WTC11 (cell line): ENCODE measurements at regions not wholly inside any gene's neighbourhood (a gene's known extent, or its start where the extent isn't known, plus 50 kb on each side); places are given as distances from the start of the nearest gene placed in this dataset.

ENCODE experiments used
- ATAC-seq: fragments of 200-7000 bp; cut with Tn5 transposase; 2 replicates; pipeline ENCODE4 v1.10.0; 2021; ENCODE audit warnings: mild to moderate bottlenecking, moderate library complexity
- CTCF ChIA-PET: fragments of 300-600 bp; sonication (Branson Sonifier 250); formaldehyde crosslinking; loops from one replicate; lab custom pipeline; 2021; ENCODE audit warnings: antibody characterized with exemption; lab: Charles Lee
- POLR2A ChIA-PET: fragments of 350-600 bp; sonication (Branson Sonifier 250); formaldehyde crosslinking; loops from one replicate; lab custom pipeline; 2021; ENCODE audit warnings: antibody characterized with exemption; lab: Charles Lee
- DNase-seq: peaks from one replicate; pipeline ENCODE4 v3.0.0; 2021; ENCODE audit warnings: low spot score
- H3K27ac Mint-ChIP-seq: 2 replicates; pipeline ENCODE4 v1.8.0; 2021; ENCODE audit warnings: mixed read lengths
- H3K27me3 Mint-ChIP-seq: 2 replicates; pipeline ENCODE4 v1.8.0; 2021; ENCODE audit warnings: low read depth, mild to moderate bottlenecking, moderate library complexity, mixed read lengths
- H3K36me3 Mint-ChIP-seq: 2 replicates; pipeline ENCODE4 v1.8.0; 2021; ENCODE audit warnings: mixed read lengths
- H3K4me1 Mint-ChIP-seq: 2 replicates; pipeline ENCODE4 v1.8.0; 2022; ENCODE audit warnings: mixed read lengths
- H3K4me3 Mint-ChIP-seq: 2 replicates; pipeline ENCODE4 v1.8.0; 2021; ENCODE audit warnings: mild to moderate bottlenecking, moderate library complexity, mixed read lengths
- H3K9me3 Mint-ChIP-seq: 2 replicates; pipeline ENCODE4 v1.8.0; 2021; ENCODE audit warnings: mixed read lengths
- ARID4B ChIP-seq: sonication (generic); formaldehyde crosslinking; IDR thresholded peaks from 2 replicates; pipeline ENCODE4 v1.8.0; 2023; ENCODE audit warnings: missing genetic modification reagents, mild to moderate bottlenecking, borderline replicate concordance
- ATF2 ChIP-seq: sonication (generic); formaldehyde crosslinking; IDR thresholded peaks from 2 replicates; pipeline ENCODE4 v1.8.1; 2022; ENCODE audit warnings: low read depth, missing genetic modification reagents, borderline replicate concordance
- E2F4 ChIP-seq: sonication (generic); formaldehyde crosslinking; IDR thresholded peaks from 2 replicates; pipeline ENCODE4 v1.8.1; 2022; ENCODE audit warnings: low read depth, mild to moderate bottlenecking, moderate library complexity, missing genetic modification reagents, borderline replicate concordance
- ETV6 ChIP-seq: sonication (generic); formaldehyde crosslinking; IDR thresholded peaks from 2 replicates; pipeline ENCODE4 v1.8.1; 2022; ENCODE audit warnings: mild to moderate bottlenecking, missing genetic modification reagents
- GABPB1 ChIP-seq: sonication (generic); formaldehyde crosslinking; IDR thresholded peaks from 2 replicates; pipeline ENCODE4 v1.8.1; 2023; ENCODE audit warnings: mild to moderate bottlenecking, missing genetic modification reagents
- GTF2I ChIP-seq: fragments of 250-450 bp; sonication (Bioruptor Pico); conservative IDR thresholded peaks from 2 replicates; pipeline ENCODE4 v1.4.0; 2021; ENCODE audit warnings: mild to moderate bottlenecking
- JUN ChIP-seq: sonication (generic); formaldehyde crosslinking; IDR thresholded peaks from 2 replicates; pipeline ENCODE4 v1.8.0; 2023; ENCODE audit warnings: mild to moderate bottlenecking, missing genetic modification reagents
- NR2C2 ChIP-seq: sonication (generic); formaldehyde crosslinking; IDR thresholded peaks from 2 replicates; pipeline ENCODE4 v1.8.0; 2022; ENCODE audit warnings: mild to moderate bottlenecking, missing genetic modification reagents
- SOX15 ChIP-seq: fragments of 250-450 bp; sonication (Bioruptor Pico); IDR thresholded peaks from 2 replicates; pipeline ENCODE4 v1.9.0; 2021; ENCODE audit warnings: mild to moderate bottlenecking
- TF ChIP-seq, protein P1 (sequence below): fragments of 250-450 bp; sonication (Bioruptor Pico); IDR thresholded peaks from 2 replicates; pipeline ENCODE4 v1.8.0; 2021; ENCODE audit warnings: mild to moderate bottlenecking
- TF ChIP-seq, protein P2 (sequence below): fragments of 250-450 bp; sonication (Bioruptor Pico); conservative IDR thresholded peaks from 2 replicates; pipeline ENCODE4 v1.9.0; 2021; ENCODE audit warnings: mild to moderate bottlenecking
- TF ChIP-seq, protein P3 (sequence below): sonication (generic); formaldehyde crosslinking; IDR thresholded peaks from 2 replicates; pipeline ENCODE4 v1.8.1; 2023; ENCODE audit warnings: mild to moderate bottlenecking, moderate library complexity, missing genetic modification reagents

DNA sequence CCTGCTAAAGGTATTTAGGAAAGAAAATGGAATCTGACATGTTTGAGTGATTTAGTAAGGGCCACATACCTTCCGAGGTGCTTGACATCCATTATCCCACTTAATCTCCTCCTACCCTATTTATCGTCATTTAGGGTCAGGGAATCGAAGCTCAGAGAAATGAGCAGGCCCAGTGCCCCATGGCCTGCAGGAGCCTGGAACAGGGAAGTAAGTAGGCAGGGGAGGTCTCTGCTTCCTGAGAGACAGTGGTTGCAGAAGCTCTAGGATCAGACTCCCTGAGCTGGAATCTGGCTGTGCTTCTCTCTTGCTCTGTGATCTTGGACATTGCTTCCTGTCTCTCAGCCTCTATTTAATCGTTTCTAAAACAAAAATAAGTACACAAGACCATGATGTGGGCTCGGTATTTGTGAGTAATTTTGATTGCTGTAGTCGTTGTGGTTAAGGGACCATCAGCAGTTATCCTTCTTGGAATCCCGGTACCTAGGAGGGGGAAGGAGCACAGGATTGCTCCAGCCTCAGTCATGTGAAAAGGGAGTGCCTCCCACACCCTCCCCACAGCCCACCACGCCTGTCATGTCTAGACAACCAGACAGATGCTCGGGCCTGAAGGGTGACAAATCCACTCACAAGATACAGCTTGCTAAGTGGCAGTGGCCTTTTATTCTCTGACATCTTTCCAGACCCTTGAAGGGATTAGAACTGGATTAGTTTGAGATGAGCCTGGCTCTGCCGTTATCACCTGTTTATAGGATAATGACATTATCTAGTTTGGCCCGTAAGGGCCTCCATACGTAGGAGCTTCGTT lies 169.2 kb upstream of the TSHZ3 start (continued):
- no peak for TF ChIP-seq E2F4 (CRISPR knock-in tag)
- TF ChIP-seq SOX15 (CRISPR knock-in tag) = no peak
- no peak for TF ChIP-seq JUN (CRISPR knock-in tag)
- TF ChIP-seq, protein P1, sequence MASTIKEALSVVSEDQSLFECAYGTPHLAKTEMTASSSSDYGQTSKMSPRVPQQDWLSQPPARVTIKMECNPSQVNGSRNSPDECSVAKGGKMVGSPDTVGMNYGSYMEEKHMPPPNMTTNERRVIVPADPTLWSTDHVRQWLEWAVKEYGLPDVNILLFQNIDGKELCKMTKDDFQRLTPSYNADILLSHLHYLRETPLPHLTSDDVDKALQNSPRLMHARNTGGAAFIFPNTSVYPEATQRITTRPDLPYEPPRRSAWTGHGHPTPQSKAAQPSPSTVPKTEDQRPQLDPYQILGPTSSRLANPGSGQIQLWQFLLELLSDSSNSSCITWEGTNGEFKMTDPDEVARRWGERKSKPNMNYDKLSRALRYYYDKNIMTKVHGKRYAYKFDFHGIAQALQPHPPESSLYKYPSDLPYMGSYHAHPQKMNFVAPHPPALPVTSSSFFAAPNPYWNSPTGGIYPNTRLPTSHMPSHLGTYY = no peak
- no peak for TF ChIP-seq ATF2
- TF ChIP-seq, protein P2, sequence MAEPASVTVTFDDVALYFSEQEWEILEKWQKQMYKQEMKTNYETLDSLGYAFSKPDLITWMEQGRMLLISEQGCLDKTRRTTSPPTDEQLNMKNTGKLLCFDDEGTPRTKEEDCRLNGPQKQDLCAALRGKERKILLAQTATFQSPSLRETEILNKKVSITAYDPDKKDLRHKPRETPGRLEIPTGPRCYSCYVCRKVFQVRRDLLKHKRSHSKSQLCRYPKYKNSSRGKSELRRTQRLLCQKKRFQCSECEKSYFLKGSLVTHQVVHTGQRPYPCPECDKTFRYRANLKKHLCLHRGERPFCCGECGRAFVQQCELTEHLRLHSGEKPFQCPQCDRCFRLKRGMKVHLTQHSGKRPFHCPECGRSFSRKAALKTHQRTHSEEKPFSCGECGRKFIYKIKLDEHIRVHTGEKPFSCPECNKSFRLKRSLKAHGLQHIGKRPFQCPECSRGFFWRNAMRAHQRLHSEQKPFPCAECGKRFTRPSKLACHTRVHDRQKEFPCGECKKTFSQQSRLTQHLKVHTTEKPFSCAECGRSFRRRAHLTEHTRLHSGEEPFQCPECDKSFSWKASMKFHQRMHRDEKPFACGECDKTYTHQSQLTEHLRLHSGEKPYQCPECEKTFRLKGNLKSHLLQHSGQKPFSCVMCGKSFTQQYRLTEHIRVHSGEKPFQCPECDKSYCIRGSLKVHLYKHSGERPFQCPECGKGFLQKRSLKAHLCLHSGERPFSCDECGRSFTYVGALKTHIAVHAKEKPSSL (CRISPR knock-in tag) = no peak
- TF ChIP-seq GABPB1 (CRISPR knock-in tag) = no peak
- no peak for TF ChIP-seq NR2C2 (CRISPR knock-in tag)
- TF ChIP-seq ARID4B = no peak

GRCh38 chr19:31519256-31519655 lies 170.0 kb upstream of the TSHZ3 start:
- H3K27ac Mint-ChIP-seq = no peak overlapping the region

More at GRCh38 chr19:31519256-31519655, 170.0 kb upstream of the TSHZ3 start:
- ChIA-PET CTCF (interaction anchor here (1.6 kb wide), 1 partner anchor 465 kb away, joined by 4 read pairs; no protein-coding TSS in a partner anchor), POLR2A (no interaction called here)
- peaks cover 5% of the 10 kb centered on the region; the same call in 1 of the 2 replicates for H3K36me3 Mint-ChIP-seq
- no peak overlapping the region for H3K4me3 Mint-ChIP-seq
- ATAC-seq (no peak), DNase-seq (no peak)
- H3K9me3 Mint-ChIP-seq = peaks cover 13% of the 10 kb centered on the region
- TF ChIP-seq, protein P3, sequence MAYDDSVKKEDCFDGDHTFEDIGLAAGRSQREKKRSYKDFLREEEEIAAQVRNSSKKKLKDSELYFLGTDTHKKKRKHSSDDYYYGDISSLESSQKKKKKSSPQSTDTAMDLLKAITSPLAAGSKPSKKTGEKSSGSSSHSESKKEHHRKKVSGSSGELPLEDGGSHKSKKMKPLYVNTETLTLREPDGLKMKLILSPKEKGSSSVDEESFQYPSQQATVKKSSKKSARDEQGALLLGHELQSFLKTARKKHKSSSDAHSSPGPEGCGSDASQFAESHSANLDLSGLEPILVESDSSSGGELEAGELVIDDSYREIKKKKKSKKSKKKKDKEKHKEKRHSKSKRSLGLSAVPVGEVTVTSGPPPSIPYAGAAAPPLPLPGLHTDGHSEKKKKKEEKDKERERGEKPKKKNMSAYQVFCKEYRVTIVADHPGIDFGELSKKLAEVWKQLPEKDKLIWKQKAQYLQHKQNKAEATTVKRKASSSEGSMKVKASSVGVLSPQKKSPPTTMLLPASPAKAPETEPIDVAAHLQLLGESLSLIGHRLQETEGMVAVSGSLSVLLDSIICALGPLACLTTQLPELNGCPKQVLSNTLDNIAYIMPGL (CRISPR knock-in tag) = no peak
- TF ChIP-seq ETV6 (CRISPR knock-in tag) = no peak
- no peak for TF ChIP-seq GTF2I (CRISPR knock-in tag)
- peaks cover 19% of the 10 kb centered on the region for H3K4me1 Mint-ChIP-seq
- no peaks in the 10 kb centered on the region; the same call in 1 of the 2 replicates for H3K27me3 Mint-ChIP-seq
